Fibroblast of villous mesenchyme (primary cell): ENCODE measurements at regions not wholly inside any gene's neighbourhood (a gene's known extent, or its start where the extent isn't known, plus 50 kb on each side); places are given as distances from the start of the nearest gene placed in this dataset.

ENCODE experiments used
- DNase-seq: peaks from one replicate; pipeline ENCODE4 v3.0.0-alpha.2; 2010; ENCODE audit warnings: low read depth
- H3K4me3 ChIP-seq: 2 replicates; pipeline ENCODE4 v1.5.1; 2011; ENCODE audit warnings: low read depth, mild to moderate bottlenecking, low read length
- TF ChIP-seq, protein P1 (sequence below): IDR thresholded peaks from 2 replicates; pipeline ENCODE4 v1.5.1; 2012; ENCODE audit warnings: low read depth, mild to moderate bottlenecking, low read length; ENCODE audit not compliant: insufficient read depth

DNA sequence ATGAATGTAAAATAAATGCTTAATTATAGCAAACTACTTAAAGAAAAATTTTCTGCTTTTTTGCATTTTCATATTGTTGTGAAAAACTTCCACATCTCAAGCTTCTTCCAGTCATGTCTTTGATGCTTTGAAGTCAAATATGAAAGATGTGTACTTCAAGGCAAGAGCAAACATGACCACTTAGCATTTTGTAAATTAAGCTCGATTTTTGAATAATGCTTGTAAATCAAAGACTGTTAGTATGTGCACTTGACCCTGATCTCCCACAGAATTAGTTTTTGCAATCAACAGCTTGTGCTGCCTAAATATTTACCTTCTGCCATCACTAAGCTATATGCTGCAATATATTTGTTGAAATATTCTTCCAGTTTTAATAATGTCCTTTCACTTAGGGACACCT lies 486.1 kb upstream of the ID2 start:
- TF ChIP-seq, protein P1, sequence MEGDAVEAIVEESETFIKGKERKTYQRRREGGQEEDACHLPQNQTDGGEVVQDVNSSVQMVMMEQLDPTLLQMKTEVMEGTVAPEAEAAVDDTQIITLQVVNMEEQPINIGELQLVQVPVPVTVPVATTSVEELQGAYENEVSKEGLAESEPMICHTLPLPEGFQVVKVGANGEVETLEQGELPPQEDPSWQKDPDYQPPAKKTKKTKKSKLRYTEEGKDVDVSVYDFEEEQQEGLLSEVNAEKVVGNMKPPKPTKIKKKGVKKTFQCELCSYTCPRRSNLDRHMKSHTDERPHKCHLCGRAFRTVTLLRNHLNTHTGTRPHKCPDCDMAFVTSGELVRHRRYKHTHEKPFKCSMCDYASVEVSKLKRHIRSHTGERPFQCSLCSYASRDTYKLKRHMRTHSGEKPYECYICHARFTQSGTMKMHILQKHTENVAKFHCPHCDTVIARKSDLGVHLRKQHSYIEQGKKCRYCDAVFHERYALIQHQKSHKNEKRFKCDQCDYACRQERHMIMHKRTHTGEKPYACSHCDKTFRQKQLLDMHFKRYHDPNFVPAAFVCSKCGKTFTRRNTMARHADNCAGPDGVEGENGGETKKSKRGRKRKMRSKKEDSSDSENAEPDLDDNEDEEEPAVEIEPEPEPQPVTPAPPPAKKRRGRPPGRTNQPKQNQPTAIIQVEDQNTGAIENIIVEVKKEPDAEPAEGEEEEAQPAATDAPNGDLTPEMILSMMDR = no peak
- no peak overlapping the region for H3K4me3 ChIP-seq
- no peak for DNase-seq

DNA sequence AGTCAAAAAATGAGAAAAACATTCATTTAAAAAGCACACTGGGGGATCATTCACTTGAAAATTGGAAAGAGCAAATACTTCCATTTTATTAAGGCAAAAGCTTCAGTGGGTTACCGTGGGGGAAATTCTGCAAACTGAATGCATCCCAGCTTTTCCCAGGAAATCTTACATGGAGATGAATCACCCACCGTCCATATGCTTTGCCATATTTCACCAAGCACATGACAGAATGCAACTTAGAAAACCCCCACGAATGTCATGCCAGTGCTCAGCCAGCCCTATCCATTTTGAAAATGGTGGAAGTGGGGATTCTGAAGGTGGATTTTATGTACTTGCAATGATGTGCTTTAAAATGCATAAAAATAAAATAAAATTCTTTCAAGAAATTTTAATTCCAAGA lies 485.5 kb upstream of the ID2 start:
- TF ChIP-seq, protein P1 = no peak
- DNase-seq = no peak
- no peak overlapping the region for H3K4me3 ChIP-seq

DNA sequence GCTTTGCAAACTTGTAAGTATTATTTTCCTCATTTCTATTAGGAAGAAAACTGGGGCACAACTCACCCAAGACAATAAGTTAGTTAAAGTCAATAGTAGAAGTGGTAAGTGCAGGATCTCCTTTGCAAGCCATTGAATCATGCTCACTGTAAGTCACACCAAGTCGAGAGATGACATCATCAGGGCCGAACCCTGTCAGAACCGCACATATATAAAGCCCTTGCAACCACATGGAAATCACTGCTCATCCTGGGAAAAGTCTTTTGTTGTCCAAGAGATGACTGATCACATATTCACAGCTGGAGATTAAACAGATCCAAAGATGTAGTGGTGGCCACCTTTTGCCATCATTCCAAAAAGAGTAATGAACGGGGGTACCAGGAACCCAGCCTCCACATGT lies 484.8 kb upstream of the ID2 start:
- H3K4me3 ChIP-seq = no peak overlapping the region
- DNase-seq = no peak
- TF ChIP-seq, protein P1 = no peak

DNA sequence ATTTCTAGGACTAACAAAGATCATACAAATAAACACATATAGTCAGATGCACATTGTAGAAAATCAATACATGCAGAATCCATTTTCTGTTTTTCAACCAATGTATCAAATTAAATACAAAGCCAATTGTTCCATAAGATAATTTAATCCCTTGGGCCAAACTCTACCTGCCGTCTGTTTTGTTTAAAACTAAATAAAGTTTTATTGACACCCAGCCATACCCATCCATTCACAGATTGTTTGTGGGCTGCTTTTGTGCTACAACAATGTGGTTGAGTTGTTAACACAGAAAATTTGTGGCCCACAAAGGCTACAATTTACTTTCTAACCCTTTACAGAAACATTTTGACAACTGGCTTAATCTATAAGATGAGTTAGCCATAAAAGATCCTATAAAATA lies 484.0 kb upstream of the ID2 start:
- H3K4me3 ChIP-seq = no peak overlapping the region
- TF ChIP-seq, protein P1 = no peak
- no peak for DNase-seq

DNA sequence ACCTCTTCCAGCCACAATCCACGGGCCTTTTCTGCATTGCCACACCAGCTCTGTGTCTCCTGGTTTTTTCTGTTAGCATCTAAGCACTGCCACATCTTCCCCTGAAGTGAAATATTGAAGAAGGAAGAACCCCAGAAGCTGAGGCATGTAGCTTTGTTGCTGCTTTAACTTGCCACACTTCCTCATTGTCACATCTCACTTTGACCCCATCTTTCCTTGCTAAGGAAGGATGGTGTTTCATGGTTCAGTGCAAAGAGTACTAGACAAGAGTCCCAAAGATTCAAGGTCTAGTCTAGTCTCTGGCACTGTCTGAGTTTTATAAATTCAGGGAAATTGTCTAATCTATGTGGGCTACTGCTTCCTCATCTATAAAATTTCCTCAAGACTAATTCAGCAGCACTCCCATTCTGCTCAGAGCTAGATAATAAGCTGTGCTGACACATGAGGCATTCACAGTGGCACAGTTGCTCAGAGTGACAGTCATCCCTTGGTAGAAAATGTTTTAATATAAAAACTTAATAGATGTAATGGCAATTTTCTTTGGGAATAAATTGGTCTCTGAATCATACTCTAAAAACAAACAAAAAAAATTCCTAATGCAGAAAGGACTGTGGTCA lies 483.0 kb upstream of the ID2 start:
- H3K4me3 ChIP-seq = no peak overlapping the region
- no peak for DNase-seq
- TF ChIP-seq, protein P1 = no peak

DNA sequence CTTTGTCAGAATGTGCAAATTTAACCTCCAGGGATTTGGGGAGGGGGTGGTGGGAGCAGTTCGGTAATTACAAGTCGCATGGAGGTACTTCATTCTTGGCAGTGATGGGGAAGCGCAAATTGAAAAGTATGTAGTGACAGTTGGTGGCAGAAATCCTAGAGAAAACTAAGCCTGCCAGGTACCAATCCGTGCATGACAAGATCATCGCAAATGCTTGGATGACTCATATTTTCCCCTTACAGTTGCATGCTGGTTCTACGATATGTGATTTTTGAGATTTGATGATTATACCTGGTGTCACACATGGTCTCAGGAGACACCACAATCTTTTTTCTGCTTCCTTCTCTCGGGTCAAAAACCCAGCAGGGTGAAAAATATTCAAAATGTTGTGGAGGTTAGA lies 479.7 kb upstream of the ID2 start:
- TF ChIP-seq, protein P1 = no peak
- DNase-seq = no peak
- H3K4me3 ChIP-seq = no peak overlapping the region

DNA sequence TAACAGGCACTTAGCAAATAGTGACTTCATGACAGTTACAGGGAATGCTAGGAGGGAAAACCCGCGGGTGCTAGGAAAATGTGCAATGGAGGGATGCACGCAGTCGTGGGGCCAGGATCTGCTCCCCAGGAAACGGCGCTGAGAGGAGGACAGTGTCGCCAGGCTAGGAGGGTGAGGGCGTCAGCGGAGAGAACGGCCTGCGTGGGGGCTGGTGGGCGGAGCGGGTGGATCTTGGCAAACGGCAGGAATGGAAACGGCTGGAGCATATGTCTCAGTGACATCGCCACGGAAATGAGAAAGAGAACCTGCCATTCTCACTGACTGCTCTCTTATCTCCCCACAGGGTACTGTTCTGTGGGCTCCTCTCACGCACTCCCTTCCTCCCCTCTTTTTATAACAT lies 478.5 kb upstream of the ID2 start:
- no peak for DNase-seq
- H3K4me3 ChIP-seq = no peak overlapping the region
- TF ChIP-seq, protein P1 = no peak
